DMS53 treated with DMSO at 0.1 percent for 48 hours (cell line): ENCODE measurements at regions not wholly inside any gene's neighbourhood (a gene's known extent, or its start where the extent isn't known, plus 50 kb on each side); places are given as distances from the start of the nearest gene placed in this dataset.
A peak's percentile ranks its signal among the peaks of the same experiment; 100 is the strongest.

Experiments used
- DNase-seq: peaks from one replicate; lab custom pipeline; 2025; ENCODE audit not compliant: unreplicated experiment; lab: John Stamatoyannopoulos, UW

GRCh38 chr10:121168545-121169216, 317.5 kb downstream of the WDR11 start:
- DNase-seq = peak; percentile 15

- no peak for DNase-seq
Measured at GRCh38 chr10:121169406-121169805, 318.2 kb downstream of the WDR11 start.

GRCh38 chr10:121171825-121172787, 320.9 kb downstream of the WDR11 start:
- no peak for DNase-seq

GRCh38 chr10:121179006-121179405, 327.8 kb downstream of the WDR11 start:
- DNase-seq = no peak

- no peak for DNase-seq
Measured at GRCh38 chr10:121182219-121182618, 331.1 kb downstream of the WDR11 start.

- peak; percentile 48 for DNase-seq
Measured at GRCh38 chr10:121183236-121183635, 332.1 kb downstream of the WDR11 start.

- no peak for DNase-seq
Measured at GRCh38 chr10:121183707-121184106, 332.5 kb downstream of the WDR11 start.

GRCh38 chr10:121185816-121186455, 334.8 kb downstream of the WDR11 start:
- no peak for DNase-seq

GRCh38 chr10:121187391-121187790, 336.2 kb downstream of the WDR11 start:
- no peak for DNase-seq

GRCh38 chr10:121188005-121188404, 336.8 kb downstream of the WDR11 start:
- DNase-seq = no peak

- DNase-seq = no peak
Measured at GRCh38 chr10:121189066-121189465, 337.9 kb downstream of the WDR11 start.

- DNase-seq = no peak
Measured at GRCh38 chr10:121194696-121195523, 343.7 kb downstream of the WDR11 start.

- no peak for DNase-seq
Measured at GRCh38 chr10:121195524-121195910, 344.4 kb downstream of the WDR11 start.

- no peak for DNase-seq
Measured at GRCh38 chr10:121199081-121199480, 347.9 kb downstream of the WDR11 start.

GRCh38 chr10:121205625-121206024, 354.5 kb downstream of the WDR11 start:
- no peak for DNase-seq

GRCh38 chr10:121211446-121211845, 360.3 kb downstream of the WDR11 start:
- DNase-seq = no peak

GRCh38 chr10:121213437-121213836, 362.3 kb downstream of the WDR11 start:
- no peak for DNase-seq

GRCh38 chr10:121216295-121216694, 365.1 kb downstream of the WDR11 start:
- DNase-seq = no peak

- no peak for DNase-seq
Measured at GRCh38 chr10:121216721-121217181, 365.6 kb downstream of the WDR11 start.

- no peak for DNase-seq
Measured at GRCh38 chr10:121217331-121217730, 366.2 kb downstream of the WDR11 start.

- DNase-seq = no peak
Measured at GRCh38 chr10:121221072-121221471, 369.9 kb downstream of the WDR11 start.
